ENCODE measurements at regions not wholly inside any gene's neighbourhood (a gene's known extent, or its start where the extent isn't known, plus 50 kb on each side); places are given as distances from the start of the nearest gene placed in this dataset.
"Not testable (repeated sequence)": the region's sequence is repeated elsewhere in the genome, so short reads cannot be mapped to it uniquely, and the experiment has no call there.

DNA sequence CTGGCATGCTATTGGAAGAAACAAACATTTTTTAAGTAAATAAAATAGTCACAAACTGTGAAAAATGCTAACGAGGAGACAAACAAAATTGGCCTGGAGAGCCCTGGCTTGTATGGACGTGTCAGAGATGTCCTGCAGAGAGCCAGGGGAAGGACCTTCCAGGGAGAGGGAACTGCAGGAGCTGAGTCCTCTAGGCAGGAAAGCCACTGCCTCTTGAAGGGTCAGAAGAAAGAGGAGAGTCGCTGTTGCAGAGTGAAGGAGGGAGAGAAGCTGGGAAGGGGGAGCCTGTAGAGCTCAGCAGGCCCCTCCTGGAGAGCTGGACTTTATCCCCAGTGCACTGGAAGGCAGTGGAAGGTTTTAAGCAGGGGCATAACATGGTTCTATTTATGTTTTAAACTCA is 80.3 kb upstream of the PWP1 start:
- ATAC-seq: no peak

DNA sequence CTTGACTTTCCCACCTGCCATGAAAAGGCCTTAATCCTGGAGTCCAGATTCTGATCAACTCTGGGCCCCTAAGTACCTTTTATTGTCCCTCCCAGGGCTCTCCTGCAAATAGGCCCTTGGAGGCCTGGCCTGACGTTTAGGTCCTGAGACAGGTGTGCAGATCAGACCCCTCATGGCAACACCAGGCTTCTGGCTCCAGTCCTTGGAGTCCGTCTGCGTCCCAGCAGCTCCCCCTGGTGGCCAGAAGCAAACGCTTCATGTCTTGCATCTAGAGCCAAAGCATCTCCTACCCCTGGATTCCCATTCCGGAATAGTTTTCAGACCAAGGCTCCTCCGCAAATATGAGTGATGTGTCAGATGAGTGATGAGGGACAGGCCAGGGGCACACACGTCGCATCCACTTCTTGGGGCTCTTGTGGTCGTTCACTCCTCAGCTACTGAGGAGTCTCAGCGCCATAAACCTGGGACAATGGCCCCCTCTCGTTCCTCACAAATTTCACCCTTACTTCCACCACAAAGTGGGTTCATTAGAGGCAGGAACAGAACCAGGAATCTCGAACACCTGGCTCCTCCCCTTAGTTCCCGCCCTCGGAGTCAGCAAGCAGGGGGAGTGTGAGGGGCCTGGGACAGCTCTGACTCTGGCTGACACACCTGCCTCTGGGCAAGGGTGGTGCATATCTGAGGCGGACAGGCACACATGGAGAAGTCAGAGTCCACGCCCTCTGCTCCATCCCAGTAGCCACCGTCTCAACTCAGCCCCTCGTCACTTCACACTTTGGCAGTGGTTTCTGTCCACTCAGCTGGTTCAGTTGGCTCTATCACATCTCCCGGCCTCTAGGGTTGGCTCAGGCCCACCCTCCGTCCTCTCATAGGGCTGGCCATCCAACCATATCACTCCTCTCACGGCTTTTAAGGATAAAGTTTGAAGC is 77.9 kb upstream of the PWP1 start:
- ATAC-seq (peak; percentile 62), DNase-seq (ENCODE audit: missing footprints) (peak; percentile 86)
- intact Hi-C loops (cut with DNase I): loop anchor here (1.0 to 5.0 kb wide), 2 partner anchors 160 to 475 kb away; no protein-coding TSS in a partner anchor

More for the DNA sequence above, 80.3 kb upstream of the PWP1 start:
- no peak for DNase-seq (ENCODE audit: missing footprints)
- intact Hi-C loops (cut with DNase I): loop anchor here (5.0 kb wide), 1 partner anchor 158 kb away; no protein-coding TSS in a partner anchor

DNA sequence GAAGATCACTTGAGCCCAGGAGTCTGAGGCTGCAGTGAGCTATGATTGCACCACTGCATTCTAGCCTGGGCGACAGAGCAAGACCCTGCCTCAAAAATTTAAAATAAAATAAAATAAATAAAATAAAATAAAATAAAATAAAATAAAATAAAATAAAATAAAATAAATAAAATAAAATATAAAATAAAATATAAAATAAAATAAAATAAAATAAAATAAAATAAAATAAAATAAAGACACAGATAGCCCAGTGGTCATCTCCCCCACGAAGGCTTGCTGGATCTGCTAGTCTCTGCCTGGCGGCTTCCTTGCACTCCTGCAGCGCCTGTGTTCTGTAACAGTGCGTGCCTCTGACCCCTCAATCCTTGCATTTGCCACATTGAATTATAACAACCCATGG is 76.8 kb upstream of the PWP1 start:
- not testable (repeated sequence) for DNase-seq (ENCODE audit: missing footprints); ATAC-seq
- intact Hi-C loops (cut with DNase I): loop anchor here (5.0 kb wide), 1 partner anchor 161 kb away; no protein-coding TSS in a partner anchor

DNA sequence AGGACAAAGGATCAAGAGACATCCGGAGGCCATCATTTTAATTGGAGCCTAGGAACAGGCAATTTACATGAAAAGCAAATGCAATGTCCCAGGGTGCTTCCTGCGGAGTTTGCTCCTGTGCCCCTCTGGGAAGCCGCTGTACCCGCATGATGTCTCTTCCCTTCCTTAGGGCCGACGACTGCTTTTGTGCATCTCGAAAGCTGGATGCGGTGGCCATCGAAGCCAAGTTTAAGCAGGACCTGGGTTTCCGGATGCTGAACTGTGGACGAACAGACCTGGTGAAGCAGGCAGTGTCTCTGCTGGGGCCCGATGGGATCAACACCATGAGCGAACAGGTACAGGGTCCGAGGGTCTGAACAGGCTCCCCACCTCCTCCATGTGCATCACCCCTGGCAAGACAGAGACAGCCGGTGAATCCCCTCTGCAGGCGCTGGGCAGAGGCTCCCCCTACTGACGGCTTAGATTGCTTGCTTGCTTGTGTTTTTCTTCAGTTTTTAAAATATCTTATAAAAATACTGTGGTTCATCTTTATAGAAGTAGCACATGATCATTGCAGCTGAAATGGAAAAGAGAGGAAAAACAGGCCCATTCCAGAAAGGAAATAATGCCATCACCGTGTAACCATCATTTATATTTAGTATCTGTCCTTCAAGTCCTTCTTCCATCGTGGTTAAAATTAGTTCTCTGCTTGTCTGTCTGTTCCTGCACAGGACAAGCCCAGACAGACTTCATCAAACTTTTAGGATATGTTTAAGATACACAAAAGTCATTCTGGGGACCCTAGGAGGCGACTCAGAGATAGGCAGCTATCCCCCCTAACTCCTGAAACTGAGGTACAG is 75.4 kb upstream of the PWP1 start:
- ATAC-seq (no peak), DNase-seq (ENCODE audit: missing footprints) (no peak)
- intact Hi-C loops (cut with DNase I): loop anchor here (1.0 kb wide), 1 partner anchor 479 kb away; no protein-coding TSS in a partner anchor

DNA sequence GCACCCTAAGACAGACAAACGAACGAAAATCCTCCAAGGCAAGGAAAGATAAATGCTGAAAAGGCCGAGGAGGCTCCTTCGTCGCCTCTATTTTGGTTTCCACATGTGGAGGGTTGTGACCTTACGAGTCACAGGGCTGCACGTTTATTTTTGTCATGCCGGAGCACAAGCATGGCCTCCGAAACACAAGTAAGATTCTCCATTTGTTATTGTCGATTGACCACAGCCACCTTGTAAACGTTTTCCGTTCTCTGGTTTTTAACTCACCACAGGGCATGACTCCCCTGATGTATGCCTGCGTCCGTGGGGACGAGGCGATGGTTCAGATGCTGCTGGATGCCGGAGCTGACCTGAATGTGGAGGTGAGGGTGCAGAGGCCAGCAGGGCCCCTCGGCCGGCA is 73.1 kb upstream of the PWP1 start:
- intact Hi-C loops (cut with DNase I): no loop called here
- DNase-seq (ENCODE audit: missing footprints) (no peak), ATAC-seq (no peak)

DNA sequence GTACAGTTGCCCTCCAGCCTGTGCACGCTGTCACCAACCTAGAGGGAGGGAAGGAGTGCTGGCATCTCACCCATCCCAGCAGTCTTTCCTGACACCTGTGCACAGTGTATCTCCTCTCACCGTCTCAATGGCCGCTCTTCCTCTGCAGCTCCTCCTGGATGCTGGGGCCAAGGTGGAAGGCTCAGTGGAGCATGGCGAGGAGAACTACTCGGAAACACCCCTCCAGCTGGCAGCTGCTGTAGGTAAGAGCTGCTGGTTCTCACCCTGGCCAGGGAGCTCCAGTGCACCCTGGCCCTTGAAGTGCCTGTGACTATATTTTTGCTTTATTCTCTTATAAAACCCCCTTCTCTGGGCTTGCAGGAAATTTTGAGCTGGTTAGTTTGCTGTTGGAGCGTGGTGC is 68.7 kb upstream of the PWP1 start:
- no peak for ATAC-seq
- no peak for DNase-seq (ENCODE audit: missing footprints)
- intact Hi-C loops (cut with DNase I): no loop called here

GRCh38 chr12:107618106-107618505 is 67.5 kb upstream of the PWP1 start:
- DNase-seq (ENCODE audit: missing footprints) (no peak), ATAC-seq (no peak)
- intact Hi-C loops (cut with DNase I): no loop called here

DNA sequence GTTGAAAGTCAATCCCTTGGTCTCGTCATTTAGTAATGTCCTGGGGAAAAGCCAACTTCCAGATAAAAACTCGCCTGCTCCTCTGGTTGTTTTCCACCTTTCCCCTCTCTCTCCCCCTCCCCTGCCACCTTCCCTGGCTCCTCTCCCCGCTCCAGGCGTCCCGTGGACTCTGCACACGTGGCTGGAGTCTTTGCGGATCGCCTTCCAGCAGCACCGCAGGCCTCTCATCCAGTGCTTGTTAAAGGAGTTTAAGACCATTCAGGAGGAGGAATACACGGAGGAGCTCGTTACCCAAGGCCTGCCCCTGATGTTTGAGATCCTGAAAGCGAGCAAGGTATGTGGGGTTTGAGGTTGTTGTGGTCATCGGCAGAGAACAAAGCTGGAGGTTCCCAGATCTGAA is 65.8 kb upstream of the PWP1 start:
- DNase-seq (ENCODE audit: missing footprints): no peak
- no peak for ATAC-seq
- intact Hi-C loops (cut with DNase I): no loop called here

DNA sequence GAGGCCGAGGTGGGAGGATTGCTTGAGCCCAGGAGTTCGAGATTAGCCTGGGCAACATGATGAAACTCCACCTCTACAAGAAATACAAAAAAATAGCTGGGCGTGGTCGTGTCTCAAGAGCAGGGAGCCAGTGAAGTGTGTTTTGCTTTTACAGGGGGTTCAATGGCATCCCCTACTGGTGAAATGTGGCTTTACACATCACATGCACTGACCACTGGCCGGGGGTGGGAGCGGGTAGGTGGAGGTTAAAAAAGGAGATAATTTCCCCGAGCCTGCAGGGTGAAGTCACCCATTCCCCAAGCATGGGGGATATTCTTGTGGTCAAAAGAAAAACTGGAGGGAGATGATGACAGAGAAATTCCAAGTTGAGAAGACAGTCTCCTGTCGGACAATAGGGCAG is 63.6 kb upstream of the PWP1 start:
- intact Hi-C loops (cut with DNase I): no loop called here
- ATAC-seq (no peak), DNase-seq (ENCODE audit: missing footprints) (no peak)

DNA sequence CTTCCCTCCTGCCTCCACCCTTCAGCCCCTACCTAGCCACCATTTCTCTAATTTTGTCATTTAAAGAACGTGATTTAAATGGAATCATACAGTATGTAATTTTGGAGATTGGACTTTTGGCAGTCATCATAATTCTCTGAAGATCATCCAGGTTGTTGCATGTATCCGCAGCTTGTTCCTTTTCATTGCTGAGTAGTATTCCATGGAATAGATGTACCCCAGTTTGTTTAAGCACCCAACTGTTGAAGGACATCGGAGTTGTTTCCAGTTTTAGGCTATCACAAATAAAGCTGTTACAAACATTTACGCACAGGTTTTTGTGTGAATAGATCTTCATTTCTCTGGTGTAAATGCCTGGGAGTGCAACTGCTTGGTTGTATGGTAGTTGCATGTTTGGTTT is 61.1 kb upstream of the PWP1 start:
- DNase-seq (ENCODE audit: missing footprints) (no peak), ATAC-seq (no peak)
- intact Hi-C loops (cut with DNase I): no loop called here

- ATAC-seq (no peak), DNase-seq (ENCODE audit: missing footprints) (no peak)
- intact Hi-C loops (cut with DNase I): no loop called here
Observed at GRCh38 chr12:107631715-107632114, 53.9 kb upstream of the PWP1 start.

DNA sequence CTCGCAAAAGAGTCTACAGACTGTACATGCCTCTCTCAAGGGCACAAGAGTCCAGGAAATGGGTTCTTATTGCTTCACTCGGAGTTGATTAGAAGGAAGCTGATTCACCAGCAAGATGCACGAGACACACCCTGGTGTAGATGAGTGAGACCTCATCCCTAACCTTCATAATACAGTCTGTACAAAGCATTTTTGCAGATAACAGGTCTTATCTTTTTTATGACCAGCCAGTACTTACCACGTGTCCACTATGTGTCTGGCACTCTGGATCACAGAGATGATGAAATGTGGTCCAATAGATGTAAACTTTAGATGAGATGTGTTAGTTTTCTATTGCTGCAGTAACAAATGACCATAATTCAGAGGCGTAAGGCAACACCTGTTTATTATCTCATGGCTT is 53.4 kb upstream of the PWP1 start:
- ATAC-seq: no peak
- intact Hi-C loops (cut with DNase I): no loop called here
- DNase-seq (ENCODE audit: missing footprints): no peak

DNA sequence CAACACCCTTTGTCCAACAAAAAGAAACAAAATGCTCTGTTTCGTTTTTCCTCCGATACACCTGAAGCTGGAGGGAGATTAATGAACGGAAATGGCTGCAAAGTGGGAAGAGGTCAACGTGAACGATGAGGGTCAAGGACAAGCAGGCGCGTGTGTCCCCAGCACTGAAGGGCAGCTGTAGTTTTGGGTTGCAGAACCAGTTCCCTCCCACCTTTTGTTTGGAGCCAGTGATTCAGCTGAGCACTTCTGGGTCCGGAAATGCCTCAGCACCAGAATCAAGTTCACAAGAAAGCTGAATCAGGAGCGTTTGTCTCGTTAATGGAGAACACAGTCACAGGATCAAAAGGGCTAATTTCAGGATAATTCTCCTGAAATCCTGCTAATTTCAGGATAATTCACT is 51.1 kb upstream of the PWP1 start:
- no peak for DNase-seq (ENCODE audit: missing footprints)
- intact Hi-C loops (cut with DNase I): no loop called here
- no peak for ATAC-seq

- ATAC-seq (no peak), DNase-seq (ENCODE audit: missing footprints) (no peak)
Observed at GRCh38 chr12:107635139-107635538, 50.5 kb upstream of the PWP1 start.

More at GRCh38 chr12:107635139-107635538, 50.5 kb upstream of the PWP1 start:
- intact Hi-C loops (cut with DNase I): no loop called here
